Breast epithelium (tissue), 3 donors: ENCODE measurements at regions not wholly inside any gene's neighbourhood (a gene's known extent, or its start where the extent isn't known, plus 50 kb on each side); places are given as distances from the start of the nearest gene placed in this dataset.

ENCODE experiments used
- CTCF ChIP-seq, 3 donors: fragments of 450-650 bp; IDR thresholded peaks; one replicate each; pipeline ENCODE4 v1.5.1; 2016 to 2017; ENCODE audit warnings: antibody characterized with exemption in 3 of 3, mild to moderate bottlenecking in 3 of 3, moderate library complexity in 3 of 3
- POLR2A ChIP-seq: fragments of 450-650 bp; IDR thresholded peaks from one replicate; pipeline ENCODE4 v1.6.1; 2016; ENCODE audit warnings: antibody characterized with exemption, mild to moderate bottlenecking, moderate library complexity
- POLR2AphosphoS5 ChIP-seq, 3 donors: sonication (generic); formaldehyde crosslinking; IDR thresholded peaks; one replicate each; pipeline ENCODE4 v1.6.1; 2017; ENCODE audit warnings: antibody characterized with exemption in 3 of 3

- no peak for TF ChIP-seq CTCF (IDR thresholded peaks at IDR 0.05)
- TF ChIP-seq POLR2A = no peak
- TF ChIP-seq POLR2AphosphoS5 (IDR thresholded peaks at IDR 0.05) = no peak
Observed at GRCh38 chr5:77907786-77908185, 131.6 kb upstream of the TBCA start.
